Inflammatory macrophage treated with lipopolysaccharide for 1 hour (primary cell): ENCODE measurements at regions not wholly inside any gene's neighbourhood (a gene's known extent, or its start where the extent isn't known, plus 50 kb on each side); places are given as distances from the start of the nearest gene placed in this dataset.

Experiments
- DNase-seq, 2 donors: peaks; one replicate each; pipeline ENCODE4 v3.0.0-alpha.2; 2020 to 2022

DNA sequence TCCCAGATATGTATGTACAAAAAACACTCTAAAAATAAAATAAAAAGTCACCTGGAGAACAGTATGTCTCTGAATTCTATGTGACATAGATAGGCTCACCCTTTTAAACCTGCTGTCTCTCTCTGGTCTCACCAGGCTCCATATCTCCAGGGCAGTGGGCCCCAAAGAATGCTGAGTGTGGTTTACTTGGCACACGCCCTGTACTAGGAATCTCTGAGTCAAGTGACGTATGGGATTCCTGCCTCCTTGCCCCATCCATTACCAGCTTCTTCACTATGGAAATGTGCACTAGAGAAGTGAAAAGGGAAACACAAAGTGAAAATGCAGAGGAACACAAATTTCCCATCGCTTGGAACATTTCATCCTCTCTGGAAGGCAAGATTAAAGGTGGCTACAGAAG, 722.2 kb upstream of the TENM4 start:
- no peak for DNase-seq

DNA sequence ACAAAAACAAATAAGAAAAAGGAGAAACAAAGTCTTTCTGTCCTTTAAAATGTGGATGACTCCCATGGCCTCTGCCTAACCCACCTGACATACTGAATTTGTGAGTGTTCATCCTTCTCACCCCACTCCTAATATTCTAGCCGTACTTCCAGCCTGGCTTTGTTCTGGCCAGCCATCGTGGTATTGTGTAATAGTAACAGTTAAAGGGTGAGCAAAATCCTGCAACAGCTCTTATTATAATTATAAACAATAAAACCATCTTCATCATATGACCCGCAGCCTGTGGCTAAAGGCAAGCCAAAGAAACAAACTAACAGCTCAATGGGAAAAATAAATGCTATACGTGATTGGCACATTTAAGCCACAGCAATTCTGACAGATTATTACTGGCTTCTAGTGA, 721.6 kb upstream of the TENM4 start:
- no peak for DNase-seq

DNA sequence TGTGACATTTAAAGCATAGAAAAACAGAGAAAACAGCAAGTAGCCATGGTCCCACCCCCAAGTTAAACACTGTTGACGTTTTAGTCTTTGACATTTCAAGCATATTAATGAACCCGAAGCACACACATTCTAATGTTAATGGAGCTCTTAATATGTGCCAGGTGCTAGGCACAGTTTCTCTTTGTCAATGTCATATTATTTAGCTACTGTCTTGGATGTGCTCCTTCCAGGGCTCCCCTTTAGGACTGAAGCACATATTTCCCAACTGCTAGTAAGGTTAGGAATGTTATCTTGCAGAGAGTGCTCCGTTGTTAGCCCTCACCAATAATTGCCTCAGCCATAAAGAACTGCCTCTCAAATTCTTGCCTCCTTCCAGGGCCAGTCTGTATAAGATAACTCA, 716.6 kb upstream of the TENM4 start:
- DNase-seq = no peak

- no peak for DNase-seq
These were observed 715.2 kb upstream of the TENM4 start for GRCh38 chr11:80156062-80156461.

GRCh38 chr11:80155412-80156017, 714.7 kb upstream of the TENM4 start:
- DNase-seq = peak in 1 of 2 donors; percentile 22

- DNase-seq = no peak
These were observed 705.4 kb upstream of the TENM4 start for GRCh38 chr11:80146232-80146631.

DNA sequence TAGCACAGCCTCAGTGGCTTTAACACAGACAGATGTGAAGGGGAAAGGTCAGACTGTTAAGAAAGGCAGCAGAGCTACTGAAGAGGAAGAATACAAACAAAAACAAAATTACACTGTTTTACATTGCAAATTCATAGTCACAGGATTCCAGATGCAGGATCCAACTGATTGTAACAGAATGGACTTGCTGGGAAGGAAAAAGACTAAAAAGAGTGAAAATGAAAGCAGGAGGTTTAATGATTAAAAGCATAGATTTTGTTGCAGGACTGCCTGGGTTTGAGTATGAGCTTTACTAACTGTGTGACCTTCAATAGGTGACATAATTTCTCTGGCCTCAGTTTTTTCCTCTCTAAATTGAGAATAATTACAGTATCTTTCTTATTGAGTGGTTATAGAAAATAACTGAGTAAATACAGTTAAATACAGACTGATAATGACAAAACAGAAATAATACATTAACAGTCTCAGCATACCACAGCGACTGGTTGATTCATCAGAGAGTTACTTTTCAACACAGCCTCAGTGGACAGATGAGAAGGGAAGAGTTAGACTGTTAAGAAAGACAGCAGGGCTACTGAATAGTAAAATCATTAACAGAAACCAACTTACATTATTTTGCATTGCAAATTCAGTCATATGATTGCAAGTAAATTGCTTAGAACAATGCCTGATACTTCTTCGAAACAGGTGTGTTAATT, 704.2 kb upstream of the TENM4 start:
- DNase-seq = no peak

GRCh38 chr11:80136991-80137390, 696.2 kb upstream of the TENM4 start:
- no peak for DNase-seq

- no peak for DNase-seq
These were observed 688.6 kb upstream of the TENM4 start for GRCh38 chr11:80129396-80129795.

- no peak for DNase-seq
These were observed 681.4 kb upstream of the TENM4 start for GRCh38 chr11:80122211-80122610.

GRCh38 chr11:80118073-80118472, 677.2 kb upstream of the TENM4 start:
- no peak for DNase-seq

- no peak for DNase-seq
These were observed 676.0 kb upstream of the TENM4 start for GRCh38 chr11:80116796-80117195.

DNA sequence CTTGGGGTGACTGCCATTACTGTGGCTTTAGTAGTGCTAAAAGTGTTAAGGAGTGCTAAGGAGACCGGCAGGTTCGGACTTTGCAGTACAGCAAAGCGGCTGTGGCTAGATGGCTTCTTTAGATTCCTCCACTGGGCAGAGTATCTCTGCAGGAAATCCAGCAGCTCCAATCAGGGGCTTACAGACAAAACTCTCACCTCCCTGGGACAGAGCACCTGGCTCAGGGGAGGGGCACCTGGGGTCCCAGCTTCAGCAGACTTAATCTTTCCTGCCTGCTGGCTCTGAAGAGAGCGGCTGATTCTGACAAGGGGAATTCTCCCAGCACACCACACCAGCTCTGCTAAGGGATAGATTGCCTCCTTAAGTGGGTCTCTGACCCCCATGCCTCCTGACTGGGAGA, 668.8 kb upstream of the TENM4 start:
- DNase-seq = no peak

DNA sequence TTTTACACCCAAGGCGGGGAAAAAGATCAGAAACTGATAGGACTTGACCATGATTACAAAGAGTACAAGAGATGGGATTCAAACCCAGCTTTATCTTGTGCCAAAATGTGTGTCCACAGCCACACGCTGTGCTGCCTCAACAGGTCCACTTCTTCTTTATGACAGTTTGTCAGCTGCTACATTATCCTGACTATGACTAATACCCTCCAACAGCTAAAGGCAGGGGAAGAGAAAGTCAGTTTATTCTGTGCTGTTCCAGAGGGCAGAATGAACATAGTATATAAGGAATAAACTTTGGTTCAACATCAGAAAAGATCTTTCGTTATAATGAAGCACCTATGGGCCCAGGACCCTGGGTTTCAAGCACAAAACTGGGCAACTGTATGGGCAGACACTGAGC, 668.2 kb upstream of the TENM4 start:
- no peak for DNase-seq

- no peak for DNase-seq
These were observed 666.6 kb upstream of the TENM4 start for GRCh38 chr11:80107415-80107814.

- DNase-seq = no peak
These were observed 663.4 kb upstream of the TENM4 start for GRCh38 chr11:80104191-80104590.

DNA sequence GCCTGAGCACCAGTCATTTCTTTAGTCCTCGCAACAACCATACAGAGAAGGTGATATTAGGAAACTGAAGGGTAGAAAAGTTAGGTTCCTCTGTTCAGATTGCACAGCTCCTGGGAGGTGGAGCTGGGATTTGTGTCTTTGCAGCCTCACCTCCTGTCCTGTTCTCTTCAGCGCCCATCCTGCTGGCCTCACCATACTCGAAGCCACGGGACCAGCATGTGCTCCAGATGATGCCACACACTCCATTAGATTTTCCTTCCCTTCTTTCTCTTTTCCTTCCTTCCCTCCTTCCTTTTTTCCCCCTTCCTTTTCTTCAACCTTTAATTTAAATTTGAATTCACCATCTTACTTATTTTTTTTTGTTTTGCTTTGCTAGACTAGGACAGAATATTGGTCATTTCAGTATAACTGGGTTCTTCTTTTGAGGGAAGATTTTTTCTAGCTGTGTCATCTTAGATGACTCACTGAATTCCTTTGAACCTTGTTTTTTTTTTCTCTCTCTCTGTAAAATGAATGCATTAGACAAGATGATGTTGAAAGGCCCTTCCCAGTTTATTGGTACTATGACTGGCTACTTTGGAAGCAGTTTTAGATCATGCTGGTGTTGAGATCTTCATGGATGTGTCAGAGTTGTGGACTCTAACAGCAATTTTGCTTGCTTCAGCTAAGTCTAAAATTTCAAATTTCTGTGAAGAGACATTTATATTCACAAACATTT, 662.5 kb upstream of the TENM4 start:
- no peak for DNase-seq

DNA sequence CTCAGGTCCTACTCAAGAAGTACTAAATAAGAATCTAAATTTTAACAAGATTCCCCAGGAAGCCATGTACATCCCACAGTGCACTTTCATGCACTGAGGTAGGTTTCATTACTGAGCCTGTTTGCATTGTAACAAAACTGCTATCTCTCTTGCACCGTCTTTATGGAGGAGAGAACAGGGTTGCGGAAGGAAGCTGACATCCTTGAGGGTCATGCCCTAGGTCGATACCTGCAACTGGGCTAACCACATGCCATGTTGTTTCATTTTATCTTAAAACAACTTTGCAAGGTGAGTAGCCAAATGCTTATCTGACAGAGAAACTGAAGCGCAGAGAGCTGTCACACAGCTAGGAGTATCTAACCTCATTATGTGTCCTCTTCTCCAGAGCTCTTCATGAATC, 656.3 kb upstream of the TENM4 start:
- no peak for DNase-seq

DNA sequence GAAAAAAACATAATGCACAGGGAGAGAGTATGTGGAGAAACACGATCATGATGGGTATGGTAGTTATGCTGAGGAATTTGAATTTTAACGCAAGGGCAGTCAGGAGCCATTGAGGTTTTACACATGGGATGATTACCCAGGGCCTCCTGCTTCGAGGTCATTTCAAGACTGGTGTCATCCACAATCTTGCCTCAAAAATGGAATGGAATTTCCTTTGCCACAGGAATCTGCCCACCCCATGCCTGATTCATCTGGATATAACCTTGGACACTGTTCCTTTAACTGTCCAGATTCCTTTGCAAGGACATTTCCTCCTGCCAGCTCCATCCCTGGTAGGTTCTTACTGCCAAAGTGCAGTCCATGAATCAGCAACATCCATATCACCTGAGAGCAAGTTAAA, 655.9 kb upstream of the TENM4 start:
- no peak for DNase-seq

DNA sequence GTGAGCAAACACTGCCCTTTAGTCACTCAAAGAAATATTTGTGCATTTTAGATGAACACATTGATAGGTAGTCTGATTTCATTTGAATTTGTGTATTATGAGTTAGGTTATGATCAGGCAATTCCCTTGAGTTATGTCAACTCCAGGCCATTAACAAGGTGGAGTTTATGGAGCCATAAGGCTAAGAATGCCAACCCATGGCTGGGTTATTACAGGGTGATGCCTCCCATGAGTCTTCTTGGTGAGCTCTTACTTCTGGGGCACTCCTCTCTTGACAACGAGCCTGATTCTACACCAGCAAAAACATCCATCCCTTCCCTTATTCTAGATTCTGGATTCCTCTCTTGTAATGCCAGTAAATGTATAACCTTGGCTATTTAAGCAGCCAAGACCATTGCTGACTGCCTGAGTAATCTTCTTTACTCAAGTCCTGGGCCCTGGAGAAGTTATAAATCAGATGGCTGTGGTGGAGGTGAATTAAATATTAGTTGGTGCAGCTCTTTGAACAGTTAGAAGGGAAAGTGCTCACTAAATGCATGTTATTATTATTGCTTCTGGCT, 645.7 kb upstream of the TENM4 start:
- no peak for DNase-seq

DNA sequence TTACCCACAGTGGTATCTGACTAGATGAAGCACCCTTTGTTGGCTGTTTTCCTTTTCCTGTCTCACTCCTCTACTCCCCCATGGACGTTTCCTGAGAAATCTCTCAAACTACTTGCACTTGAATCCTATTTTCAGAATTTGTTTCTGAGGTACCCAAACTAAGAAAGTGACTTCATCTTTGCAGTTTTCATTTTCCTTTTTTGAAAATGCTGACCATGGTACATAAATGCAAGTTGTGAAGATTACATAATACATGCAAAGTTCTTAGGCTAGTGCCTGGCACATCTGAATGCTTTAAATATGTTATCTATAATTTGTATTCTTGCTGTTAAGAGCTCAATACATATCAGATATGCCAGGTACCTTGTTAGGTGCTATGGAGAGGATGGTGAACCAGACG, 644.7 kb upstream of the TENM4 start:
- no peak for DNase-seq

GRCh38 chr11:80084608-80085007, 643.8 kb upstream of the TENM4 start:
- DNase-seq = no peak

GRCh38 chr11:80083531-80083951, 642.7 kb upstream of the TENM4 start:
- DNase-seq = no peak

GRCh38 chr11:80082406-80082805, 641.6 kb upstream of the TENM4 start:
- DNase-seq = no peak
